PC-3 (cell line): ENCODE measurements at regions not wholly inside any gene's neighbourhood (a gene's known extent, or its start where the extent isn't known, plus 50 kb on each side); places are given as distances from the start of the nearest gene placed in this dataset.

Experiments
- ATAC-seq: fragments of 200-7000 bp; cut with Tn5 transposase; 2 replicates; pipeline ENCODE4 v1.9.1; 2020; ENCODE audit warnings: mild to moderate bottlenecking, moderate library complexity
- BruUV-seq: library from RNA; stranded (reverse); fragments of 400-500 nt; replicated peaks from 2 replicates; lab custom pipeline; 2021; lab: Mats Ljungman, UMichigan
- CTCF ChIA-PET: fragments of 300-600 bp; sonication (Branson Sonifier 250); formaldehyde crosslinking; loops from one replicate; lab custom pipeline; 2022; ENCODE audit warnings: antibody characterized with exemption; lab: Charles Lee
- POLR2A ChIA-PET: fragments of 300-600 bp; sonication (Branson Sonifier 250); formaldehyde crosslinking; loops from one replicate; lab custom pipeline; 2022; ENCODE audit warnings: antibody characterized with exemption; ENCODE audit not compliant: unreplicated experiment; lab: Charles Lee
- DNase-seq: peaks from one replicate; pipeline ENCODE4 v3.0.0-alpha.2; 2015
- H2AFZ ChIP-seq: fragments of 300-600 bp; sonication (generic); 2 replicates; pipeline ENCODE4 v1.6.0; 2016; ENCODE audit warnings: antibody characterized with exemption, low read length
- H3F3A ChIP-seq: fragments of 300-600 bp; sonication (generic); one replicate; pipeline ENCODE4 v1.6.0; 2017; ENCODE audit warnings: antibody characterized with exemption, low read length, control low read depth, mild to moderate bottlenecking; ENCODE audit not compliant: unreplicated experiment
- H3K27ac ChIP-seq: fragments of 300-600 bp; sonication (generic); 2 replicates; pipeline ENCODE4 v1.5.1; 2016; ENCODE audit warnings: mild to moderate bottlenecking, low read length
- H3K27me3 ChIP-seq: fragments of 300-600 bp; sonication (generic); 2 replicates; pipeline ENCODE4 v1.6.1; 2016; ENCODE audit warnings: low read length, mixed read lengths
- H3K36me3 ChIP-seq: fragments of 300-600 bp; sonication (generic); 2 replicates; pipeline ENCODE4 v1.6.1; 2016; ENCODE audit warnings: low read depth, mixed run types, low read length, mixed read lengths
- H3K4me1 ChIP-seq: fragments of 300-600 bp; sonication (generic); 2 replicates; pipeline ENCODE4 v1.5.1; 2016; ENCODE audit warnings: low read length; ENCODE audit not compliant: insufficient read depth
- H3K4me2 ChIP-seq: fragments of 300-600 bp; sonication (generic); 2 replicates; pipeline ENCODE4 v1.6.0; 2016; ENCODE audit warnings: low read length
- H3K4me3 ChIP-seq: fragments of 300-600 bp; sonication (generic); 2 replicates; pipeline ENCODE4 v1.5.1; 2016; ENCODE audit warnings: mild to moderate bottlenecking, low read length, mixed read lengths
- H3K79me2 ChIP-seq: fragments of 300-600 bp; sonication (generic); 2 replicates; pipeline ENCODE4 v1.6.1; 2017; ENCODE audit warnings: low read length, mixed read lengths
- H3K9ac ChIP-seq: fragments of 300-600 bp; sonication (generic); 2 replicates; pipeline ENCODE4 v1.6.0; 2016; ENCODE audit warnings: mild to moderate bottlenecking, low read length
- H3K9me2 ChIP-seq: fragments of 300-600 bp; sonication (generic); replicated peaks from 2 replicates; pipeline ENCODE4 v1.6.1; 2016; ENCODE audit warnings: mixed run types, low read length, mixed read lengths
- H3K9me3 ChIP-seq: fragments of 300-600 bp; sonication (generic); 2 replicates; pipeline ENCODE4 v1.6.1; 2016; ENCODE audit warnings: low read length, mixed read lengths
- H4K20me1 ChIP-seq: fragments of 300-600 bp; sonication (generic); 2 replicates; pipeline ENCODE4 v1.6.1; 2016; ENCODE audit warnings: low read length, mixed read lengths
- EZH2 ChIP-seq: fragments of 300-600 bp; sonication (generic); IDR thresholded peaks from one replicate; pipeline ENCODE4 v1.6.1; 2017; ENCODE audit warnings: antibody characterized with exemption, mild to moderate bottlenecking, low read length; ENCODE audit not compliant: unreplicated experiment
- EZH2phosphoT487 ChIP-seq: fragments of 300-600 bp; sonication (generic); IDR thresholded peaks from 2 replicates; pipeline ENCODE4 v1.6.1; 2018; ENCODE audit warnings: mild to moderate bottlenecking, antibody characterized with exemption, low read length, borderline replicate concordance
- intact Hi-C: fragments of 100-400 bp; cut with micrococcal nuclease; formaldehyde crosslinking; loops from 2 replicates; pipeline ENCODE4 v1.9.0; 2023
- TF ChIP-seq, protein P1 (sequence below): fragments of 300-600 bp; sonication (generic); conservative IDR thresholded peaks from 2 replicates; pipeline ENCODE4 v1.5.1; 2017; ENCODE audit warnings: antibody characterized with exemption, low read depth, mild to moderate bottlenecking, low read length

GRCh38 chr1:199474738-199475137, 552.8 kb upstream of the NR5A2 start:
- intact Hi-C loops, result no loop called here
- no TSS peak for BruUV-seq
- H2AFZ ChIP-seq, result no peak overlapping the region
- ATAC-seq, result no peak
- no peaks in the 10 kb centered on the region for H3K4me1 ChIP-seq
- no peak for DNase-seq
- no peaks in the 10 kb centered on the region for H3K27me3 ChIP-seq
- H4K20me1 ChIP-seq, result no peaks in the 10 kb centered on the region
- H3K79me2 ChIP-seq, result no peaks in the 10 kb centered on the region
- H3F3A ChIP-seq, result no peaks in the 10 kb centered on the region
- no peak overlapping the region for H3K27ac ChIP-seq
- ChIA-PET CTCF (no interaction called here), POLR2A (no interaction called here)
- H3K9me3 ChIP-seq, result no peaks in the 10 kb centered on the region
- TF ChIP-seq, protein P1, sequence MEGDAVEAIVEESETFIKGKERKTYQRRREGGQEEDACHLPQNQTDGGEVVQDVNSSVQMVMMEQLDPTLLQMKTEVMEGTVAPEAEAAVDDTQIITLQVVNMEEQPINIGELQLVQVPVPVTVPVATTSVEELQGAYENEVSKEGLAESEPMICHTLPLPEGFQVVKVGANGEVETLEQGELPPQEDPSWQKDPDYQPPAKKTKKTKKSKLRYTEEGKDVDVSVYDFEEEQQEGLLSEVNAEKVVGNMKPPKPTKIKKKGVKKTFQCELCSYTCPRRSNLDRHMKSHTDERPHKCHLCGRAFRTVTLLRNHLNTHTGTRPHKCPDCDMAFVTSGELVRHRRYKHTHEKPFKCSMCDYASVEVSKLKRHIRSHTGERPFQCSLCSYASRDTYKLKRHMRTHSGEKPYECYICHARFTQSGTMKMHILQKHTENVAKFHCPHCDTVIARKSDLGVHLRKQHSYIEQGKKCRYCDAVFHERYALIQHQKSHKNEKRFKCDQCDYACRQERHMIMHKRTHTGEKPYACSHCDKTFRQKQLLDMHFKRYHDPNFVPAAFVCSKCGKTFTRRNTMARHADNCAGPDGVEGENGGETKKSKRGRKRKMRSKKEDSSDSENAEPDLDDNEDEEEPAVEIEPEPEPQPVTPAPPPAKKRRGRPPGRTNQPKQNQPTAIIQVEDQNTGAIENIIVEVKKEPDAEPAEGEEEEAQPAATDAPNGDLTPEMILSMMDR, result no peak
- TF ChIP-seq EZH2phosphoT487 (no peak), EZH2 (no peak)
- no peak overlapping the region for H3K4me3 ChIP-seq
- H3K9ac ChIP-seq, result no peak overlapping the region
- no peaks in the 10 kb centered on the region for H3K36me3 ChIP-seq
- no peak overlapping the region for H3K4me2 ChIP-seq
- no peaks in the 10 kb centered on the region for H3K9me2 ChIP-seq

- Histone ChIP-seq H3F3A (no peaks in the 10 kb centered on the region), H3K27ac (no peak overlapping the region), H3K27me3 (no peaks in the 10 kb centered on the region), H3K4me1 (no peaks in the 10 kb centered on the region), H3K4me3 (no peak overlapping the region), H3K4me2 (no peak overlapping the region), H2AFZ (no peak overlapping the region), H3K9me2 (no peaks in the 10 kb centered on the region), H3K9me3 (no peaks in the 10 kb centered on the region), H4K20me1 (no peaks in the 10 kb centered on the region), H3K79me2 (no peaks in the 10 kb centered on the region), H3K36me3 (no peaks in the 10 kb centered on the region), H3K9ac (no peak overlapping the region)
- intact Hi-C loops, result no loop called here
- TF ChIP-seq EZH2phosphoT487 (no peak), EZH2 (no peak)
- TF ChIP-seq, protein P1, result no peak
- CTCF ChIA-PET, result no interaction called here
- DNase-seq, result no peak
- ATAC-seq, result no peak
- POLR2A ChIA-PET, result no interaction called here
- no TSS peak for BruUV-seq
These were observed 545.1 kb upstream of the NR5A2 start for GRCh38 chr1:199482426-199482825.

- H2AFZ ChIP-seq, result no peak overlapping the region
These were observed 537.9 kb upstream of the NR5A2 start for GRCh38 chr1:199489594-199489993.

More at GRCh38 chr1:199489594-199489993, 537.9 kb upstream of the NR5A2 start:
- Histone ChIP-seq H3K4me1 (peaks cover 14% of the 10 kb centered on the region), H3K4me2 (no peak overlapping the region), H3K27me3 (no peaks in the 10 kb centered on the region), H3K4me3 (no peak overlapping the region), H3K79me2 (no peaks in the 10 kb centered on the region), H3F3A (no peaks in the 10 kb centered on the region), H3K9me3 (peaks cover 5% of the 10 kb centered on the region; the same call in 1 of the 2 replicates), H3K27ac (no peak overlapping the region), H3K9ac (no peak overlapping the region), H3K9me2 (no peaks in the 10 kb centered on the region), H4K20me1 (no peaks in the 10 kb centered on the region), H3K36me3 (no peaks in the 10 kb centered on the region)
- DNase-seq (no peak), ATAC-seq (no peak)
- intact Hi-C loops, result no loop called here
- ChIA-PET POLR2A (no interaction called here), CTCF (no interaction called here)
- BruUV-seq, result no TSS peak
- no peak for TF ChIP-seq EZH2
- TF ChIP-seq, protein P1, result no peak
- TF ChIP-seq EZH2phosphoT487, result no peak
